ENCODE measurements at regions not wholly inside any gene's neighbourhood (a gene's known extent, or its start where the extent isn't known, plus 50 kb on each side); places are given as distances from the start of the nearest gene placed in this dataset.

GRCh38 chr12:18207266-18207665 is 54.1 kb upstream of the PIK3C2G start:
- no peak for DNase-seq (ENCODE audit: low read depth)

- DNase-seq (ENCODE audit: low read depth), result no peak
Measured at GRCh38 chr12:18206198-18206597, 55.1 kb upstream of the PIK3C2G start.

- no peak for DNase-seq (ENCODE audit: low read depth)
Measured at GRCh38 chr12:18204053-18204452, 57.3 kb upstream of the PIK3C2G start.

- no peak for DNase-seq (ENCODE audit: low read depth)
Measured at GRCh38 chr12:18192119-18192518, 69.2 kb upstream of the PIK3C2G start.

GRCh38 chr12:18183141-18183540 is 78.2 kb upstream of the PIK3C2G start:
- no peak for DNase-seq (ENCODE audit: low read depth)

- DNase-seq (ENCODE audit: low read depth), result no peak
Measured at GRCh38 chr12:18171571-18171970, 81.6 kb upstream of the RERGL start.

GRCh38 chr12:18168016-18168415 is 78.0 kb upstream of the RERGL start:
- DNase-seq (ENCODE audit: low read depth), result no peak

GRCh38 chr12:18165889-18166288 is 75.9 kb upstream of the RERGL start:
- DNase-seq (ENCODE audit: low read depth), result no peak

- DNase-seq (ENCODE audit: low read depth), result no peak
Measured at GRCh38 chr12:18165422-18165871, 75.5 kb upstream of the RERGL start.

GRCh38 chr12:18160901-18161300 is 70.9 kb upstream of the RERGL start:
- no peak for DNase-seq (ENCODE audit: low read depth)

GRCh38 chr12:18158774-18159557 is 69.0 kb upstream of the RERGL start:
- peak; percentile 1 for DNase-seq (ENCODE audit: low read depth)

- no peak for DNase-seq (ENCODE audit: low read depth)
Measured at GRCh38 chr12:18153826-18154225, 63.8 kb upstream of the RERGL start.

- no peak for DNase-seq (ENCODE audit: low read depth)
Measured at GRCh38 chr12:18151036-18151435, 61.0 kb upstream of the RERGL start.

GRCh38 chr12:18148961-18149360 is 59.0 kb upstream of the RERGL start:
- DNase-seq (ENCODE audit: low read depth), result no peak

GRCh38 chr12:18146363-18146762 is 56.4 kb upstream of the RERGL start:
- no peak for DNase-seq (ENCODE audit: low read depth)

GRCh38 chr12:18145924-18146323 is 55.9 kb upstream of the RERGL start:
- DNase-seq (ENCODE audit: low read depth), result no peak

- no peak for DNase-seq (ENCODE audit: low read depth)
Measured at GRCh38 chr12:18141048-18141982, 51.3 kb upstream of the RERGL start.

- DNase-seq (ENCODE audit: low read depth), result no peak
Measured at GRCh38 chr12:18139989-18140596, 50.1 kb upstream of the RERGL start.

All from activated T-cell treated with anti-CD3 and anti-CD28 coated beads for 48 hours (primary cell).